Esophagus muscularis mucosa (tissue), 3 donors: ENCODE measurements at regions not wholly inside any gene's neighbourhood (a gene's known extent, or its start where the extent isn't known, plus 50 kb on each side); places are given as distances from the start of the nearest gene placed in this dataset.

ENCODE experiments used
- CTCF ChIP-seq, 3 experiments: fragments of 200-600 bp in 2 of 3; fragments of 450-650 bp in 1 of 3; sonication (generic) in 2 of 3; IDR thresholded peaks; one replicate each; pipeline ENCODE4 v1.5.1; 2017 to 2019; ENCODE audit warnings: antibody characterized with exemption in 3 of 3, mild to moderate bottlenecking in 2 of 3, moderate library complexity in 1 of 3
- POLR2A ChIP-seq: fragments of 450-650 bp; IDR thresholded peaks from one replicate; pipeline ENCODE4 v1.6.1; 2017; ENCODE audit warnings: antibody characterized with exemption, moderate library complexity, mild to moderate bottlenecking, low read depth
- POLR2AphosphoS5 ChIP-seq, 2 donors: sonication (generic); formaldehyde crosslinking; IDR thresholded peaks; one replicate each; pipeline ENCODE4 v1.6.1; 2017; ENCODE audit warnings: antibody characterized with exemption in 2 of 2

DNA sequence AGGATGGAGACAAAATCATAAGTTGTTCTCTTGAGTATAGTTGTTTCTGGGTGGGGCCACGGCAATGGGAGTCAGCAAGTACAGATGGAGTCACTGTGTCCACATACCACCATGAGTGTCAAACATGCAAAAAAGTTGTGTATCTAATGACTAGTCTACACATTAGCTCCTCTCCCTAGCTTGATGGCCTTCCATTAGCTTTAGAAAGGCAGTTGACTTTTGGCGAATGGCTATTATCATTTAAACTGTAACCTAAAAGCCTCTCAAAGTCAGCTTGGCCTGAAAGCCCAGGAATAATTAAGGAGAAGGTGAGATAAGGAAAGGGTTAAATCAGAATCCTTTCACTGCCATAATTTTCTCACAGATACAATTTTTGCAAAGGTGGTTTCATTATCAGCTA lies 95.5 kb upstream of the MEOX2 start:
- no peak for TF ChIP-seq CTCF (IDR thresholded peaks at IDR 0.05)
- TF ChIP-seq POLR2A, result no peak
- no peak for TF ChIP-seq POLR2AphosphoS5 (IDR thresholded peaks at IDR 0.05)
